LNCaP clone FGC (cell line): ENCODE measurements at regions not wholly inside any gene's neighbourhood (a gene's known extent, or its start where the extent isn't known, plus 50 kb on each side); places are given as distances from the start of the nearest gene placed in this dataset.
"Not testable (repeated sequence)": the region's sequence is repeated elsewhere in the genome, so short reads cannot be mapped to it uniquely, and the experiment has no call there.

ENCODE experiments used
- DNase-seq: peaks from one replicate; pipeline ENCODE4 v3.0.0-alpha.2; 2011; ENCODE audit warnings: low read depth
- H3K4me3 ChIP-seq: 2 replicates; pipeline ENCODE4 v1.5.1; 2011; ENCODE audit warnings: mild to moderate bottlenecking, low read depth, low read length, control low read depth
- TF ChIP-seq, protein P1 (sequence below): IDR thresholded peaks from 2 replicates; pipeline ENCODE4 v1.5.1; 2012; ENCODE audit warnings: mild to moderate bottlenecking; ENCODE audit not compliant: control insufficient read depth, insufficient read depth; ENCODE audit errors: extremely low read depth

DNA sequence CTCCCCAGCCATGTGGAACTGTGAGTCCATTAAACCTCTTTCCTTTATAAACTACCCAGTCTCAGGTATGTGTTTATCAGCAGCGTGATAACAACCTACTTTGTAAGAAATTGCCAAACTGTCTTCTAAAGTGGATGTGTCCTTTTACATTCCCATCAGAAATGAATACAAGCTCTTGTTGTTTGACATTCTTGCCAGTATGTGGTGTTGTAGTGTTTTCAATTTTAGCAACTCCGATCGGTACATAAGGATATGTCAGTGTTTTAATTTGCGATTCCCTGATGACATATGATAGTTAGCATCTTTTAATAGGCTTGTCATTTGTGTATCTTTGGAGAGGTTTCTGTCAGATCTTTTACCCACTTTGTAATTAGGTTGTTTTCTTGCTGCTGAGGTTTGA, 1156.3 kb upstream of the CRIM1 start:
- TF ChIP-seq, protein P1, sequence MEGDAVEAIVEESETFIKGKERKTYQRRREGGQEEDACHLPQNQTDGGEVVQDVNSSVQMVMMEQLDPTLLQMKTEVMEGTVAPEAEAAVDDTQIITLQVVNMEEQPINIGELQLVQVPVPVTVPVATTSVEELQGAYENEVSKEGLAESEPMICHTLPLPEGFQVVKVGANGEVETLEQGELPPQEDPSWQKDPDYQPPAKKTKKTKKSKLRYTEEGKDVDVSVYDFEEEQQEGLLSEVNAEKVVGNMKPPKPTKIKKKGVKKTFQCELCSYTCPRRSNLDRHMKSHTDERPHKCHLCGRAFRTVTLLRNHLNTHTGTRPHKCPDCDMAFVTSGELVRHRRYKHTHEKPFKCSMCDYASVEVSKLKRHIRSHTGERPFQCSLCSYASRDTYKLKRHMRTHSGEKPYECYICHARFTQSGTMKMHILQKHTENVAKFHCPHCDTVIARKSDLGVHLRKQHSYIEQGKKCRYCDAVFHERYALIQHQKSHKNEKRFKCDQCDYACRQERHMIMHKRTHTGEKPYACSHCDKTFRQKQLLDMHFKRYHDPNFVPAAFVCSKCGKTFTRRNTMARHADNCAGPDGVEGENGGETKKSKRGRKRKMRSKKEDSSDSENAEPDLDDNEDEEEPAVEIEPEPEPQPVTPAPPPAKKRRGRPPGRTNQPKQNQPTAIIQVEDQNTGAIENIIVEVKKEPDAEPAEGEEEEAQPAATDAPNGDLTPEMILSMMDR: peak; percentile 57
- no peak overlapping the region for H3K4me3 ChIP-seq
- peak; percentile 22 for DNase-seq

DNA sequence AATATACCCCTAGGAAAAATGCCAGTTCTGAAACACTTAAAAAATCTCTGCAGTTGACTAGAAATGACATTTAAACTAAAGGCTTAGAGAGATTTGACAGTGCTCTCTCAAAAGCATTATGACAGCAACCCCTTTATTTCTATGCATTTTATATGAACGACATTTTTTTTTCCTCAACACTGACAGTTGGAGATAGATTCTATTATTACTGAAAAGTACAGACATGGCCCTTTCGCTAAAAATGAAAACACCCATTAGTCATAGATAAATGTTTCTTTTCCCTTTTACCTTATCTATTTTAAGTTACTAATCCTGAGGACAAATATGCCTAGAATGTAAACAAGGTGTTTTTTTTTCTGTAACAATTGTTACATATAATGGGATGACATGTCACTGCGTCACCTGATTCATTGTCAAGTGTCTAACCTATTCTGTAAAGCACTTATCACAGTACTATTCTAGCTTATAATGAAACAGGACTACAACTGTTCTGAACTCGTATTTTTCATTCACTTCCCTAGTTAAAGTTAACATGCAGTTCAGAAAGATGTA, 1169.6 kb upstream of the CRIM1 start:
- TF ChIP-seq, protein P1: no peak
- H3K4me3 ChIP-seq: no peak overlapping the region
- DNase-seq: no peak

DNA sequence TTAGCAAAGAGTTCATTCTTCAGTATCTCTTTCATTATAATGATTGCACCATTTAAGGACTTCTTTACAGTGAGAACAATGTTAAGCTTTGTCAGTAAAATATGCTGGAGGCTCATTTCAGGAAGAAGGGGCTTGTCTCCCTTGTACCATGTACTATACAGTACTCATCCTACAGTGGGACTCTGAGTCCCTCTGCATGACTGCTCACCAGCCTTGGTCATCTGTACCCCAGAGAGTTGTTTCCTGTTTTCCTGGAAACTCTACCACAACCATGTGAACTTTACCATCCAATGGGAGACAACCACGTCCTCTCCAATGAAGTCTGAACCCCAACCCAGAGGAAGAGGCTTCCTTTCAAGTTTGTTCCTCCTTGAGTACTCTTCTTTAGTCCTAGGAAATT, 1171.1 kb upstream of the CRIM1 start:
- H3K4me3 ChIP-seq: no peak overlapping the region
- DNase-seq: no peak
- TF ChIP-seq, protein P1: no peak

DNA sequence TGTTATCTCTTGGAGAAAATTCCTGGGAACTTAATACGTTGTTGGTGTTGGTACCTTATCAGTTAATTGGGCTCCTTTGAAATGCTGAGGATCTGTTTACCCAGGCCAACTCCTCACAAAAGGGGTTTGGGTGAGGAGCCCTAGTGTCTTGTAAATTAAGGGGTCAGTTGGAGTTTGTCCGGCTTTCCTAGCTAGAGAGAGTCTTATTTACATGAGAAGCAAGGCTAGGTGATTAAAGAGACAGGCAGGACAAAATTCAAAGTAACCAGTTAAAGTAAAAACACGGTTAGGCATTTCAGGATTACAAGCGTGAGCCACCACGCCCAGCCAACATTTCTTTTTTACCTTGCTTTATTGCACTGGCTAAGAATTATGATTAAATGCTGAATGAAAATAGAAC, 1178.9 kb upstream of the CRIM1 start:
- H3K4me3 ChIP-seq, DNase-seq: not testable (repeated sequence)

DNA sequence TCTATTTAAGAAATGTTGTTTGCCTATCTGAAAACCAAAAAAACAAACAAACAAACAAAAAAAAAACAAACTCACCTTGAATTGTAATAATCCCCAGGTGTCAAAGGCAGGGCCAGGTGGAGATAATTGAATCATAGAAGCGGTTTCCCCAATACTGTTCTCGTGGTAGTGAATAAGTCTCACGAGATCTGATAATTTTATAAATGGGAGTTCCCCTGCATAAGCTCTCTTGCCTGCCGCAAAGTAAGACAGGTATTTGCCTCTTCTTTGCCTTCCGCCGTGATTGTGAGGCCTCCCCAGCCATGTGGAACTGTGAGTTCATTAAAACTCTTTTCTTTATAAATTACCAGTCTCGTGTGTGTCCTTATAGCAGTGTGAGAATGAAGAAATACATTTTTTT, 1180.7 kb upstream of the CRIM1 start:
- DNase-seq: no peak
- TF ChIP-seq, protein P1: no peak
- H3K4me3 ChIP-seq: no peak overlapping the region

DNA sequence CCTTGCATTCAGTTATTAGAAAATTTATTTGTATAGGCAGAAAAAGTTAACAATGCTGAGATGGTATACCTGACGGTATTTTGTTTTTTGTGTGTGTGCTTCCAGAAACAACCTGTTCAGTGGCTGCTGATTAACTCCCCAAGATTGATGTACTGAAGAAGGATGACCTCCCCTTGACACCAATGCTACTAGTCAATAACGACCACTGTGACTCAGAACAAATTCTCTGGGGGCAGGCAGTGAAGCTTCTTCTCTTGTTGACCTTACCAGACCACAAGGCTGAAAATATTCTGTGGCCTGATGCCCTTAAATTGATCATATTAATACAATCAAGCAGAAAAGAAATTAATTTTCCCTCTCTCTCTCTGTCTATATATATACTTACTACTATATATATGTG, 1182.9 kb upstream of the CRIM1 start:
- H3K4me3 ChIP-seq: no peak overlapping the region
- TF ChIP-seq, protein P1: no peak
- DNase-seq: no peak

DNA sequence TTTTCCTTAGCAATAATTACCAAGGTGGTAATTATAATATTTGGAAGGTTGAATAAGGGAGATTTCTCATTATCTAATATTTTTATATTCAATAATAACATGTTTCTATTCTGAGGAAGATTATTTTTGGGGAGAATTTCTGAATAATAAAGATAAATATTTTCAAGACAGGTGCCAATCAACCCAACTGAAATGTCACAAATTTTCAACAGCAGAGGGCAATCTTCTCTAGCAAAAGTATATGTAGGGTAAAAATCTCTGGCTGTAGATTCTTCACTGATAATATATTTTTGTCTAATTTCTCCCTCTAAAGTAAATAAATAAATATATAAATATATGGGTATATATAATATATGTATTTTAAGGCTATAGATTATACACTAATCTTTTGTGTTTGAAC, 1187.2 kb upstream of the CRIM1 start:
- TF ChIP-seq, protein P1: peak; percentile 29; the same call in 1 of the 2 replicates
- DNase-seq: no peak
- no peak overlapping the region for H3K4me3 ChIP-seq
